KMS-11 (cell line): ENCODE measurements at regions not wholly inside any gene's neighbourhood (a gene's known extent, or its start where the extent isn't known, plus 50 kb on each side); places are given as distances from the start of the nearest gene placed in this dataset.

Source experiments
- H2AFZ ChIP-seq: fragments of 200-600 bp; sonication (generic); 2 replicates; pipeline ENCODE4 v1.6.1; 2016; ENCODE audit warnings: antibody characterized with exemption, mixed run types, low read depth
- H3K27ac ChIP-seq: fragments of 200-600 bp; sonication (generic); 2 replicates; pipeline ENCODE4 v1.6.1; 2016; ENCODE audit warnings: mild to moderate bottlenecking, mixed run types
- H3K27me3 ChIP-seq: fragments of 200-600 bp; sonication (generic); 2 replicates; pipeline ENCODE4 v1.6.1; 2017; ENCODE audit warnings: mild to moderate bottlenecking, low read depth, mixed run types, moderate library complexity; ENCODE audit not compliant: insufficient read depth
- H3K36me3 ChIP-seq: fragments of 200-600 bp; sonication (generic); 2 replicates; pipeline ENCODE4 v1.6.1; 2017; ENCODE audit warnings: mild to moderate bottlenecking, mixed run types; ENCODE audit not compliant: insufficient read depth
- H3K4me1 ChIP-seq: fragments of 200-600 bp; sonication (generic); 2 replicates; pipeline ENCODE4 v1.6.1; 2016; ENCODE audit warnings: mild to moderate bottlenecking, low read depth, mixed run types; ENCODE audit not compliant: poor library complexity, severe bottlenecking
- H3K4me2 ChIP-seq: fragments of 200-600 bp; sonication (generic); 2 replicates; pipeline ENCODE4 v1.7.0; 2016; ENCODE audit warnings: mild to moderate bottlenecking, mixed run types
- H3K4me3 ChIP-seq: fragments of 200-600 bp; sonication (generic); IDR thresholded peaks from 2 replicates; pipeline ENCODE4 v1.6.1; 2017; ENCODE audit warnings: low read depth, low read length, mixed read lengths; ENCODE audit not compliant: insufficient read depth
- H3K79me2 ChIP-seq: fragments of 200-600 bp; sonication (generic); 2 replicates; pipeline ENCODE4 v1.6.1; 2016; ENCODE audit warnings: low read depth, mixed run types; ENCODE audit not compliant: insufficient read depth
- H3K9ac ChIP-seq: fragments of 200-600 bp; sonication (generic); 2 replicates; pipeline ENCODE4 v1.6.1; 2016; ENCODE audit warnings: mild to moderate bottlenecking, mixed run types
- H4K20me1 ChIP-seq: fragments of 200-600 bp; sonication (generic); 2 replicates; pipeline ENCODE4 v1.6.1; 2016; ENCODE audit warnings: mild to moderate bottlenecking, mixed run types; ENCODE audit not compliant: insufficient read depth
- CTCF ChIP-seq: fragments of 200-600 bp; sonication (generic); conservative IDR thresholded peaks from 2 replicates; pipeline ENCODE4 v1.6.1; 2017; ENCODE audit warnings: low read depth, mild to moderate bottlenecking, antibody characterized with exemption, low read length, moderate library complexity, mixed read lengths

DNA sequence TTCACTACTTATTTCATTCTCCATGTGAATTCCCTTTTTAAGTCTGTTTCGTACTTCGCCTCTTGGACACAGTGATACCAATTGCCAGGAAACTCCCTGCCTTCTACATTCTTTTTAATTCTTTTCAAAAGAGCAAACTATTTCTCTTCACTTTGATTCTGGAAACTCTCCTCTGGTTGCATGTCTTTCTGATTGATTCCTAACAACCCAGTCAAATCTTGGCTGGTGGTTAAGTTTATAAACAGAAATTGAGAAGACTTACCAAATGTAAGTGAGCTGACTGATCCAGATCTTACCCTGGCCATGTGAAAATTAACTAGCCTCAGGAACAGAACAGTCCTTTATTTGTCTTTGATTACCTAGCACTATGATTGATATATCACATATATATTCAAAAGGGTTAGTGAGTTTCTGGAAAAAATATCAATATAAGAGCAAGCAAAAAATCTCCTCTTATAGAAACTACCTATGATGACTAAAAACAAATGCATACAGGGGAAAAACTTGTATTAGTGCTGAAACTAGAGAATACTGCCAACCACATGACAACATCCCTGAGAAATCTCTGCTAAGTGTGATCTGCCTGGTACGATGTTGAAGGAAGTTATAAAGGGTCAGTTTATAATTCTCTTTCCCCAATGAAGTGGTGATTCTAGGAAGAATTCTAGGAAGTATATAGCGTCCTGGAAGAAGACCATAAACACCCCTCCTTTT lies 152.6 kb upstream of the HTR2A start:
- Histone ChIP-seq H3K9ac (no peak overlapping the region), H3K4me2 (no peak overlapping the region), H3K36me3 (no peaks in the 10 kb centered on the region), H3K4me3 (no peak overlapping the region), H3K27ac (no peak overlapping the region), H3K4me1 (no peaks in the 10 kb centered on the region), H4K20me1 (no peaks in the 10 kb centered on the region), H2AFZ (no peak overlapping the region), H3K79me2 (no peaks in the 10 kb centered on the region), H3K27me3 (no peaks in the 10 kb centered on the region)
- TF ChIP-seq CTCF, result no peak

DNA sequence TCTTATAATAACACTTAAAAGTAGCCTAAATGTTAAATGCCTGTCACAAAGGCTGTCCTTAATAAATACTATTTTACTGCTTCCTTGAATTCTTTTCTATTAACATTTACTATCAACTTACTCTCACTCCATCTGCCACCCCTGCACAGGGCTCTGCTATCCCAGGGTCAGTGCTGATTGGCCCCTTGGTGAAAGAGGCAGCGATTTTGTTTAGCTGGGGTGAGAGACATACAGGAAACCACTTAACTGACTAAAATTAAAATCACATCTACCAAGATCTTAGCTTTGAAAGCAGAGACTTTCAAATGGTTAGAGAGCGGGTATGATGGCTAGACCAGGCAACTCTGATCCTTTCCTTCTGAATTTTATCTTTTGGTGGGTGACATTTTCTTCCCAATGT lies 149.9 kb upstream of the HTR2A start:
- Histone ChIP-seq H4K20me1 (no peaks in the 10 kb centered on the region), H3K79me2 (no peaks in the 10 kb centered on the region), H3K27ac (no peak overlapping the region), H2AFZ (no peak overlapping the region), H3K4me1 (no peaks in the 10 kb centered on the region), H3K4me3 (no peak overlapping the region), H3K9ac (no peak overlapping the region), H3K4me2 (no peak overlapping the region), H3K36me3 (no peaks in the 10 kb centered on the region), H3K27me3 (no peaks in the 10 kb centered on the region)
- no peak for TF ChIP-seq CTCF

GRCh38 chr13:47044842-47045241 lies 148.0 kb upstream of the HTR2A start:
- Histone ChIP-seq H2AFZ (no peak overlapping the region), H3K36me3 (no peaks in the 10 kb centered on the region), H3K79me2 (no peaks in the 10 kb centered on the region), H3K27ac (no peak overlapping the region), H3K4me1 (no peaks in the 10 kb centered on the region), H3K4me2 (no peak overlapping the region), H3K4me3 (no peak overlapping the region), H3K9ac (no peak overlapping the region), H3K27me3 (no peaks in the 10 kb centered on the region), H4K20me1 (no peaks in the 10 kb centered on the region)
- no peak for TF ChIP-seq CTCF

DNA sequence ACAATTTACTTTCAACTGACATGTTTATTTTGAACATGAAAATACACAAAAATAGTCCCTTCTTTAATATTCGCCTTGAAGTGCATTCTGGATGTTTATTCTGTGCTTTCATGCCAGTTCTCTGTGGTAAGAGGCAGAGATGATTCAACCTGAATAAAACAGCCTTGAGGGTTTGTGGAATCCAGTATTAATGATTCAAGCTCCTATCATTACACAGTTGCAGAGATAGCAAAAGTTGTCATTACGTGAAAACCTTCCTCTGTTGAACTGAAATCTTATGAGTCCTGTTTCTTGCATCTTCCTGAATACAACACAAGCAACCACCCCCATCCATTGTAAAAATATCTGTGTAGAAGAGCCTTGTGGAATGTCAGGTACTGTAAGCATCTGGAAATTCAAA lies 142.3 kb upstream of the HTR2A start:
- no peak overlapping the region for H3K27ac ChIP-seq
- H3K4me1 ChIP-seq, result no peaks in the 10 kb centered on the region
- no peak overlapping the region for H3K9ac ChIP-seq
- H2AFZ ChIP-seq, result no peak overlapping the region
- no peaks in the 10 kb centered on the region for H3K36me3 ChIP-seq
- no peak overlapping the region for H3K4me2 ChIP-seq
- H3K79me2 ChIP-seq, result no peaks in the 10 kb centered on the region
- no peak for TF ChIP-seq CTCF
- no peaks in the 10 kb centered on the region for H4K20me1 ChIP-seq
- no peaks in the 10 kb centered on the region for H3K27me3 ChIP-seq
- no peak overlapping the region for H3K4me3 ChIP-seq
